ENCODE measurements at regions not wholly inside any gene's neighbourhood (a gene's known extent, or its start where the extent isn't known, plus 50 kb on each side); places are given as distances from the start of the nearest gene placed in this dataset.

- TF ChIP-seq CTCF (IDR thresholded peaks at IDR 0.05) (no peak), POLR2A (IDR thresholded peaks at IDR 0.05) (no peak)
Measured at GRCh38 chr20:57988828-57989227, 239.6 kb downstream of the ANKRD60 start.
